ENCODE measurements at regions not wholly inside any gene's neighbourhood (a gene's known extent, or its start where the extent isn't known, plus 50 kb on each side); places are given as distances from the start of the nearest gene placed in this dataset.
"Not testable (repeated sequence)": the region's sequence is repeated elsewhere in the genome, so short reads cannot be mapped to it uniquely, and the experiment has no call there.

GRCh38 chr18:59971871-59972428, 72.2 kb downstream of the PMAIP1 start:
- no peak for DNase-seq (ENCODE audit: low read depth in 1 of 2, low spot score in 1 of 2)
- no peak for TF ChIP-seq JUND (IDR thresholded peaks at IDR 0.05; ENCODE audit: low read depth)
- in situ Hi-C loops (cut with HindIII; ENCODE audit: low pct_unique_long_range_greater_than_20kb, low sequenced_read_pairs), result no loop called here

- in situ Hi-C loops (cut with HindIII; ENCODE audit: low pct_unique_long_range_greater_than_20kb, low sequenced_read_pairs); DNase-seq (ENCODE audit: low read depth in 1 of 2, low spot score in 1 of 2): not testable (repeated sequence)
Measured at GRCh38 chr18:59971144-59971543, 71.3 kb downstream of the PMAIP1 start.

- DNase-seq (ENCODE audit: low read depth in 1 of 2, low spot score in 1 of 2); in situ Hi-C loops (cut with HindIII; ENCODE audit: low pct_unique_long_range_greater_than_20kb, low sequenced_read_pairs): not testable (repeated sequence)
Measured at GRCh38 chr18:59969477-59970028, 69.8 kb downstream of the PMAIP1 start.

- TF ChIP-seq JUND (IDR thresholded peaks at IDR 0.05; ENCODE audit: low read depth), result no peak
- in situ Hi-C loops (cut with HindIII; ENCODE audit: low pct_unique_long_range_greater_than_20kb, low sequenced_read_pairs), result no loop called here
- no peak for DNase-seq (ENCODE audit: low read depth in 1 of 2, low spot score in 1 of 2)
Measured at GRCh38 chr18:59968583-59968982, 68.8 kb downstream of the PMAIP1 start.

- in situ Hi-C loops (cut with HindIII; ENCODE audit: low pct_unique_long_range_greater_than_20kb, low sequenced_read_pairs), result no loop called here
Measured at GRCh38 chr18:59967878-59968277, 68.1 kb downstream of the PMAIP1 start.

GRCh38 chr18:59966913-59967312, 67.1 kb downstream of the PMAIP1 start:
- in situ Hi-C loops (cut with HindIII; ENCODE audit: low pct_unique_long_range_greater_than_20kb, low sequenced_read_pairs), result no loop called here
- no peak for DNase-seq (ENCODE audit: low read depth in 1 of 2, low spot score in 1 of 2)
- no peak for TF ChIP-seq JUND (IDR thresholded peaks at IDR 0.05; ENCODE audit: low read depth)

More at GRCh38 chr18:59967878-59968277, 68.1 kb downstream of the PMAIP1 start:
- DNase-seq (ENCODE audit: low read depth in 1 of 2, low spot score in 1 of 2), result no peak
- no peak for TF ChIP-seq JUND (IDR thresholded peaks at IDR 0.05; ENCODE audit: low read depth)

GRCh38 chr18:59963229-59963628, 63.4 kb downstream of the PMAIP1 start:
- TF ChIP-seq JUND (IDR thresholded peaks at IDR 0.05; ENCODE audit: low read depth), result no peak
- in situ Hi-C loops (cut with HindIII; ENCODE audit: low pct_unique_long_range_greater_than_20kb, low sequenced_read_pairs), result no loop called here
- no peak for DNase-seq (ENCODE audit: low read depth in 1 of 2, low spot score in 1 of 2)

GRCh38 chr18:59961070-59961469, 61.3 kb downstream of the PMAIP1 start:
- in situ Hi-C loops (cut with HindIII; ENCODE audit: low pct_unique_long_range_greater_than_20kb, low sequenced_read_pairs), result no loop called here
- TF ChIP-seq JUND (IDR thresholded peaks at IDR 0.05; ENCODE audit: low read depth), result no peak
- no peak for DNase-seq (ENCODE audit: low read depth in 1 of 2, low spot score in 1 of 2)

- DNase-seq (ENCODE audit: low read depth in 1 of 2, low spot score in 1 of 2), result no peak
- no peak for TF ChIP-seq JUND (IDR thresholded peaks at IDR 0.05; ENCODE audit: low read depth)
- in situ Hi-C loops (cut with HindIII; ENCODE audit: low pct_unique_long_range_greater_than_20kb, low sequenced_read_pairs), result no loop called here
Measured at GRCh38 chr18:59960272-59960671, 60.5 kb downstream of the PMAIP1 start.

GRCh38 chr18:59959606-59960005, 59.8 kb downstream of the PMAIP1 start:
- DNase-seq (ENCODE audit: low read depth in 1 of 2, low spot score in 1 of 2), result no peak
- no peak for TF ChIP-seq JUND (IDR thresholded peaks at IDR 0.05; ENCODE audit: low read depth)
- in situ Hi-C loops (cut with HindIII; ENCODE audit: low pct_unique_long_range_greater_than_20kb, low sequenced_read_pairs), result no loop called here

- in situ Hi-C loops (cut with HindIII; ENCODE audit: low pct_unique_long_range_greater_than_20kb, low sequenced_read_pairs), result no loop called here
- TF ChIP-seq JUND (IDR thresholded peaks at IDR 0.05; ENCODE audit: low read depth), result no peak
- no peak for DNase-seq (ENCODE audit: low read depth in 1 of 2, low spot score in 1 of 2)
Measured at GRCh38 chr18:59959073-59959472, 59.3 kb downstream of the PMAIP1 start.

GRCh38 chr18:59957957-59958356, 58.2 kb downstream of the PMAIP1 start:
- no peak for DNase-seq (ENCODE audit: low read depth in 1 of 2, low spot score in 1 of 2)
- in situ Hi-C loops (cut with HindIII; ENCODE audit: low pct_unique_long_range_greater_than_20kb, low sequenced_read_pairs), result no loop called here
- no peak for TF ChIP-seq JUND (IDR thresholded peaks at IDR 0.05; ENCODE audit: low read depth)

GRCh38 chr18:59954755-59955156, 55.0 kb downstream of the PMAIP1 start:
- DNase-seq (ENCODE audit: low read depth in 1 of 2, low spot score in 1 of 2), result no peak
- in situ Hi-C loops (cut with HindIII; ENCODE audit: low pct_unique_long_range_greater_than_20kb, low sequenced_read_pairs), result no loop called here
- no peak for TF ChIP-seq JUND (IDR thresholded peaks at IDR 0.05; ENCODE audit: low read depth)

GRCh38 chr18:59954241-59954640, 54.4 kb downstream of the PMAIP1 start:
- peak in 1 of 2 experiments; percentile 15 for DNase-seq (ENCODE audit: low read depth in 1 of 2, low spot score in 1 of 2)
- in situ Hi-C loops (cut with HindIII; ENCODE audit: low pct_unique_long_range_greater_than_20kb, low sequenced_read_pairs), result no loop called here
- TF ChIP-seq JUND (IDR thresholded peaks at IDR 0.05; ENCODE audit: low read depth), result no peak
